Endothelial cell of umbilical vein (primary cell): ENCODE measurements at regions not wholly inside any gene's neighbourhood (a gene's known extent, or its start where the extent isn't known, plus 50 kb on each side); places are given as distances from the start of the nearest gene placed in this dataset.

Source experiments
- BruUV-seq: library from RNA; stranded (reverse); fragments of 400-500 nt; replicated peaks from 2 replicates; lab custom pipeline; 2021; lab: Mats Ljungman, UMichigan
- CTCF ChIA-PET: fragments of 300-600, 350-600 bp; sonication (Branson Sonifier 250); formaldehyde crosslinking; loops from one replicate; lab custom pipeline; 2021; ENCODE audit warnings: antibody characterized with exemption, inconsistent platforms; lab: Charles Lee
- POLR2A ChIA-PET: fragments of 300-600, 350-600 bp; sonication (Branson Sonifier 250); formaldehyde crosslinking; loops from one replicate; lab custom pipeline; 2021; ENCODE audit warnings: antibody characterized with exemption, inconsistent platforms; lab: Charles Lee
- DNase-seq: peaks from one replicate; pipeline ENCODE4 v3.0.0-alpha.2; 2011; ENCODE audit warnings: low read depth, low spot score
- FAIRE-seq: peaks from 2 replicates; lab custom pipeline; 2011; peaks lifted over from hg19 to GRCh38; lab: Jason Lieb, UNC
- H2AFZ ChIP-seq: 2 replicates; pipeline ENCODE4 v1.6.0; 2012; ENCODE audit warnings: low read depth, low read length, control low read depth, inconsistent platforms
- H3K27ac ChIP-seq: 2 replicates; pipeline ENCODE4 v1.5.1; 2011; ENCODE audit warnings: low read depth, mild to moderate bottlenecking, control low read depth, low read length, moderate library complexity; ENCODE audit not compliant: insufficient read depth
- H3K27me3 ChIP-seq, 2 experiments: 2 replicates each; pipeline versions ENCODE4 v1.6.0 to v1.6.1; 2011; ENCODE audit warnings: low read length in 2 of 2, mixed read lengths in 1 of 2; ENCODE audit not compliant: control insufficient read depth in 2 of 2, insufficient read depth in 2 of 2
- H3K36me3 ChIP-seq, 2 experiments: 2 replicates in 1 of 2; 3 replicates in 1 of 2; pipeline ENCODE4 v1.5.1; 2011; ENCODE audit warnings: low read length in 2 of 2, mild to moderate bottlenecking in 1 of 2, moderate library complexity in 1 of 2; ENCODE audit not compliant: control insufficient read depth in 2 of 2, insufficient read depth in 2 of 2; ENCODE audit errors: extremely low read depth in 1 of 2
- H3K4me1 ChIP-seq: 3 replicates; pipeline ENCODE4 v1.5.1; 2011; ENCODE audit warnings: mild to moderate bottlenecking, low read length; ENCODE audit not compliant: control insufficient read depth, insufficient read depth; ENCODE audit errors: extremely low read depth
- H3K4me2 ChIP-seq: 2 replicates; pipeline ENCODE4 v1.6.1; 2011; ENCODE audit warnings: low read length, control low read depth, mixed read lengths; ENCODE audit not compliant: insufficient read depth
- H3K4me3 ChIP-seq, 3 experiments: fragments of 200-600 bp in 1 of 3; sonication (generic), shearing (Covaris generic) in 1 of 3; replicated peaks in 1 of 3; 2 replicates each; pipeline ENCODE4 v1.5.1; 2011 to 2016; ENCODE audit warnings: control low read depth in 3 of 3, low read length in 3 of 3, mild to moderate bottlenecking in 2 of 3, inconsistent platforms in 1 of 3, low read depth in 1 of 3, moderate library complexity in 1 of 3; ENCODE audit not compliant: insufficient read depth in 1 of 3
- H3K79me2 ChIP-seq: 2 replicates; pipeline ENCODE4 v1.6.0; 2012; ENCODE audit warnings: low read length, inconsistent platforms; ENCODE audit not compliant: control insufficient read depth, insufficient read depth
- H3K9ac ChIP-seq: replicated peaks from 2 replicates; pipeline ENCODE3; 2011; ENCODE audit warnings: low read length, control low read depth; ENCODE audit not compliant: insufficient read depth; ENCODE audit errors: extremely low read depth
- H3K9me1 ChIP-seq: replicated peaks from 3 replicates; pipeline ENCODE4 v1.6.0; 2011; ENCODE audit warnings: mild to moderate bottlenecking, low read length; ENCODE audit not compliant: control insufficient read depth, insufficient read depth; ENCODE audit errors: extremely low read depth
- H3K9me3 ChIP-seq: replicated peaks from 2 replicates; pipeline ENCODE4 v1.5.1; 2012; ENCODE audit warnings: low read length, inconsistent platforms; ENCODE audit not compliant: control insufficient read depth, insufficient read depth
- H4K20me1 ChIP-seq: replicated peaks from 2 replicates; pipeline ENCODE3; 2011; ENCODE audit warnings: mild to moderate bottlenecking, low read length; ENCODE audit not compliant: control insufficient read depth, insufficient read depth; ENCODE audit errors: extremely low read depth
- EZH2 ChIP-seq: IDR thresholded peaks from 2 replicates; pipeline ENCODE4 v1.6.1; 2012; ENCODE audit warnings: borderline replicate concordance, low read depth, mild to moderate bottlenecking, moderate library complexity, low read length, inconsistent platforms; ENCODE audit not compliant: severe bottlenecking
- FOS ChIP-seq: IDR thresholded peaks from 2 replicates; pipeline ENCODE4 v1.6.1; 2011; ENCODE audit warnings: mild to moderate bottlenecking, low read length, moderate library complexity, borderline replicate concordance; ENCODE audit not compliant: insufficient read depth
- GATA2 ChIP-seq: IDR thresholded peaks from 2 replicates; pipeline ENCODE4 v1.7.0; 2011; ENCODE audit warnings: low read depth, mild to moderate bottlenecking, moderate library complexity, mixed read lengths, low read length; ENCODE audit not compliant: insufficient read length, insufficient read depth
- JUN ChIP-seq: IDR thresholded peaks from 2 replicates; pipeline ENCODE4 v1.6.1; 2011; ENCODE audit warnings: borderline replicate concordance, low read depth; ENCODE audit not compliant: insufficient read length, insufficient read depth
- MYC ChIP-seq: IDR thresholded peaks from one replicate; pipeline ENCODE4 v1.6.1; 2011; ENCODE audit warnings: mild to moderate bottlenecking, low read depth, low read length
- POLR2A ChIP-seq: IDR thresholded peaks from 2 replicates; pipeline ENCODE4 v1.6.1; 2012; ENCODE audit warnings: low read depth, mild to moderate bottlenecking, control low read depth, low read length
- POLR2AphosphoS5 ChIP-seq: IDR thresholded peaks from 2 replicates; pipeline ENCODE4 v1.6.1; 2012; ENCODE audit warnings: low read depth, mild to moderate bottlenecking, control low read depth, low read length, moderate library complexity; ENCODE audit not compliant: insufficient read depth
- dilution Hi-C: fragments of 300-500 bp; cut with MboI; formaldehyde crosslinking; loops from one replicate; pipeline ENCODE4 v1.15.0; 2019; ENCODE audit warnings: low sequenced_read_pairs; ENCODE audit not compliant: extremely low pct_ligation_motif_present
- intact Hi-C: fragments of 100-400 bp; cut with micrococcal nuclease; formaldehyde crosslinking; loops from one replicate; pipeline ENCODE4 v1.10.0; 2022
- TF ChIP-seq, protein P1 (sequence below), 2 donors: IDR thresholded peaks; 1 replicate in 1 of 2; 2 replicates in 1 of 2; pipeline ENCODE4 v1.5.1; 2011; ENCODE audit warnings: low read length in 2 of 2, mild to moderate bottlenecking in 2 of 2, moderate library complexity in 2 of 2, control low read depth in 1 of 2, inconsistent platforms in 1 of 2, low read depth in 1 of 2; ENCODE audit not compliant: insufficient read depth in 1 of 2; ENCODE audit errors: extremely low read depth in 1 of 2
- TF ChIP-seq, protein P2 (sequence below): IDR thresholded peaks from 2 replicates; pipeline ENCODE4 v1.6.1; 2011; ENCODE audit not compliant: insufficient read depth, insufficient read length

DNA sequence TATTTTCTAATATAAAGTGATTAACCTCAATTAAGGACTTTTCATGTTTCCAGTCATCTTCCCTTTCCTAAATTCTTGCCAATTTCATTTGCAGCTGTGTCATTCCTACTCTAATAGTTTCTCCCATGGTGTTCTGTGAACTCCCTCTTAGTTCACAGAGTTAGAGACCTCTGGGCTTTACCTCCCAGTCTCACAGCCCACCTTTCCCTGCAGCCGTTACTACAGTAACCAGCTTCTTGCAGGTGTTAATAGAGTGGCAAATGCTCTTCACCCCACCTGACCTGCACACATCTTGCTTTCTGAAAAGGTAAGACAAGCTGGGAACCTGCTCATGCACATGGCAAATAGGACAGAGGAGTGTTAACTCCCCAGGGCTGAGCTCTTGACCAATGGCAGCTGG lies 250.1 kb downstream of the FBXO15 start:
- H3K9me1 ChIP-seq: no peaks in the 10 kb centered on the region
- H3K36me3 ChIP-seq: no peaks in the 10 kb centered on the region
- H3K4me1 ChIP-seq: no peaks in the 10 kb centered on the region
- no peak overlapping the region for H3K9ac ChIP-seq
- no peak overlapping the region for H3K4me2 ChIP-seq
- H3K79me2 ChIP-seq: no peaks in the 10 kb centered on the region
- FAIRE-seq (no peak), DNase-seq (no peak)
- H3K27me3 ChIP-seq: no peaks in the 10 kb centered on the region
- CTCF ChIA-PET: no interaction called here
- POLR2A ChIA-PET: interaction anchor here (0.6 kb wide), 1 partner anchor 185 kb away, joined by 4 read pairs; no protein-coding TSS in a partner anchor
- no peak overlapping the region for H3K4me3 ChIP-seq
- H3K27ac ChIP-seq: no peak overlapping the region
- H3K9me3 ChIP-seq: peaks cover 3% of the 10 kb centered on the region
- dilution Hi-C loops: no loop called here
- no peak overlapping the region for H2AFZ ChIP-seq
- intact Hi-C loops: no loop called here
- no peak for TF ChIP-seq POLR2AphosphoS5
- TF ChIP-seq FOS: no peak
- no peak for TF ChIP-seq POLR2A
- no peak for TF ChIP-seq JUN
- TF ChIP-seq, protein P1, sequence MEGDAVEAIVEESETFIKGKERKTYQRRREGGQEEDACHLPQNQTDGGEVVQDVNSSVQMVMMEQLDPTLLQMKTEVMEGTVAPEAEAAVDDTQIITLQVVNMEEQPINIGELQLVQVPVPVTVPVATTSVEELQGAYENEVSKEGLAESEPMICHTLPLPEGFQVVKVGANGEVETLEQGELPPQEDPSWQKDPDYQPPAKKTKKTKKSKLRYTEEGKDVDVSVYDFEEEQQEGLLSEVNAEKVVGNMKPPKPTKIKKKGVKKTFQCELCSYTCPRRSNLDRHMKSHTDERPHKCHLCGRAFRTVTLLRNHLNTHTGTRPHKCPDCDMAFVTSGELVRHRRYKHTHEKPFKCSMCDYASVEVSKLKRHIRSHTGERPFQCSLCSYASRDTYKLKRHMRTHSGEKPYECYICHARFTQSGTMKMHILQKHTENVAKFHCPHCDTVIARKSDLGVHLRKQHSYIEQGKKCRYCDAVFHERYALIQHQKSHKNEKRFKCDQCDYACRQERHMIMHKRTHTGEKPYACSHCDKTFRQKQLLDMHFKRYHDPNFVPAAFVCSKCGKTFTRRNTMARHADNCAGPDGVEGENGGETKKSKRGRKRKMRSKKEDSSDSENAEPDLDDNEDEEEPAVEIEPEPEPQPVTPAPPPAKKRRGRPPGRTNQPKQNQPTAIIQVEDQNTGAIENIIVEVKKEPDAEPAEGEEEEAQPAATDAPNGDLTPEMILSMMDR (IDR thresholded peaks at IDR 0.05; ENCODE audit: extremely low read depth in 1 of 2, insufficient read depth in 1 of 2, low read depth in 1 of 2, low read length in 2 of 2): no peak
- TF ChIP-seq EZH2: no peak
- no peak for TF ChIP-seq GATA2
- TF ChIP-seq MYC: no peak
- TF ChIP-seq, protein P2, sequence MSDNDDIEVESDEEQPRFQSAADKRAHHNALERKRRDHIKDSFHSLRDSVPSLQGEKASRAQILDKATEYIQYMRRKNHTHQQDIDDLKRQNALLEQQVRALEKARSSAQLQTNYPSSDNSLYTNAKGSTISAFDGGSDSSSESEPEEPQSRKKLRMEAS: no peak
- no TSS peak for BruUV-seq
- H4K20me1 ChIP-seq: no peaks in the 10 kb centered on the region
